Tongue (tissue), 1 donor: ENCODE measurements at regions not wholly inside any gene's neighbourhood (a gene's known extent, or its start where the extent isn't known, plus 50 kb on each side); places are given as distances from the start of the nearest gene placed in this dataset.
A peak's percentile ranks its signal among the peaks of the same experiment; 100 is the strongest.

Experiments used
- DNase-seq: peaks from one replicate; pipeline ENCODE4 v3.0.0-alpha.2; 2015

DNA sequence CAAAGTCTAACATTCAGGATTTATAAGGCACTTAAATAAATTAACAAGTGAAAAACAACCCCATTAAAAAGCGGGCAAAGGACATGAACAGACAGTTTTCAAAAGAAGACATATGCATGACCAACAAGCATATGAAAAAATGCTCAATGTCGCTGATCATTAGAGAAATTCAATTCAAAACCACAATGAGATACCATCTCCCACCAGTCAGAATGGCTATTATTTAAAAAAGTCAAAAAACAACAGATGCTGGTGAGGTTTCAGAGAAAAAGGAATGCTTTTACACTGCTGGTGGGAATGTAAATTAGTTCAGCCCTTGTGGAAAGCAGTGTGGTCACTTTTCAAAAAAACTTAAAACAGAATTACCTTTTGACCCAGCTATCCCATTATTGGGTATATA lies 60.7 kb upstream of the BDKRB2 start:
- DNase-seq = no peak

DNA sequence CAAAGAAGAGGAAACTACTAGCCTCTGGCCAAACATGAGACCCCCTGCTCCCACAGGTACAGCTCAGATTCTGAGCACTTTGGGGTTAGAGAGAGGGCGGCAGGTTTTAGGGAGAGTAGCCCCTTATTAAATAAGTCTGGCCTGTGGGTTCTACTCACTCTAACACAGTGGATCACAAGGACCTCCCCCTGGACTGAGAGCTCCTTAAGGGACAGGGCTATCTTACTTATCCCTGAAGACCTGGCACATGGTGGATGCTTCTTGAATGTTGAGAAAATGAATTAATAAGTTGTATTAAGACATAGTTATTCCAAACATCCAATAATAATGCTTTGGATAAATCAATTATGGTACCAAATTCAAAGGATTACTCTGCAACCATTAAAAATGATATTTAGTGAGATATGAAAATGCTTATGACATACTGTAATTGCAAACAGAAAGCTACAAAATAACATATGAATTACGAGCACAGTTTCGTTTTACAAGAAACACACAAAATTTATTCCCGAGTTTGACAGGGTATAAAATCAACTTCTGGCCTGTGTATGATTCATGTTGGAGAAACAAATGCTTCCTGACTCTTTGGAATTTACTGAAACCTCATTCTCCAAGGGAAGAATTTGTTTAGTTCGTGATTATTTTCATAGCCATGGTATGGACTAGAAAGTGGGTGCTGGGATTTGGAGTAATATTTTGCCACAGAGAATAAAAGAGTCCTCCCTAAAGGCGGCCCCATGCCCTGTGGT lies 59.3 kb upstream of the BDKRB2 start:
- DNase-seq = no peak

DNA sequence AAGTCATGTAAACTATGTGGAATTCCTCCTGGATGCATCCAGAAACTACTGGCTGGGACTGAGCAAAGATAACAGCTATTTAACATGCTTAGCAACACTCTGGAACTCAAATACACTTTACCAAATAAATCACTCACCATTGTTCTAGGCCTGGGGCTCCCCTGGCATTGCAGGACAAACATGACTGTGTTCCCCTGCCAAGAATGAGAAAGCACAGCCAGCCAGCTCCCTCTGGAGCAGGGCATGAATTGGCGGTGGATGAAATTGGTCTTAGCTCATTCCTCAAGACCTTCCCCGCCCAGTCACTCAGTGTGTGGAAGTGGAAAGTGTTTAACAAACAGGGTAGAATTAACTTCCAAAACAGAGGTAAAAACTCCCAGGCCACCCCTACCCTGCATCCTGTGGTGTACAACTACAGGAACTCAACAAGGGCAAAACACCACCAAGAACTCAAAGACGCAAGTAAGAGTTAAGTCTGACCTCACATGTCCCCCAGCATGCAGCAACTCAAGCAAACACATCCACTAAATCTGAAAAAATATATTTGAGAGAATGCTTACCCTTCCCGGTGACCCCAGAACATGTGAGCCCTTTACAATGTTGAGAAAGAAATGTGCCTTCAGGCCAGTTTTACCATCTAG lies 58.4 kb upstream of the BDKRB2 start:
- peak; percentile 66 for DNase-seq

DNA sequence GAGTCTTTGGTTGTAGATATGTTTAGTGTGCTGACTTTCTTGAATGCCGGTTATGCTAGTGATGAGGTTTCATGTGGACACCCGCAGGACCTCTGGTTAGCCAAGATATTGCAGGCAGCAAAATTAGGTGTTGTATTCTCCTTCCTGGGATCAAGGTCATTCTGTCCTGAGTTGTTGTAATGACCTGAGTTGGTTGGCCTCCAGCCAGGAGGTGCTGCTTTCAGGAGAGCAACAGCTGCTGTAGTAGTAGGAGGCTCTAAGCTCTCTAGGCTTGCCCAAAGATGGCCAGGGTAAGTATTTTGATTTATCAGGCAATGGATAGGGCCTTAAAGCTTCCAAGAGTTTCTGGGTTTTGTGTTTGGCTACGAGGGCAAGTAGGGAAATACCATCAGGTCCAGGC lies 56.0 kb upstream of the BDKRB2 start:
- DNase-seq = no peak

DNA sequence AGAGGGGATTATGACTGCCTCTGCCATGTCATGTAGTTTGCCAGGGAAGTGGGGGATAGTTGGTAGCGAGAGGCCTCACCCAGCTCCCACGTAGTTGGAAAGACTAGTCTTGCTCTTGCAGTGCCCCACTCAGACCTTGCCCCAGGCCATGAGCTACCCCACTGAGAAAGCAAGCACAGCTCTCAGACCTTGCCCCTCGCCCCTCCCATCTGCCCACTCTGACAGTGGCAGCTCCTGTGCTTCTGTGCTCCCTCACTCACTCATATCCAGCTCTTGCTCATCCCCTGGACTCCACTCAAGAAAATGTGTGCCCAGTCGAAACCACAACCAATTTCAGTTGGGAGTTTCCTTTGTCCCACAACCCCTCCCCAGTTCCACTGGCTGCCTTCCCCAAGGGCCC lies 55.5 kb upstream of the BDKRB2 start:
- no peak for DNase-seq

DNA sequence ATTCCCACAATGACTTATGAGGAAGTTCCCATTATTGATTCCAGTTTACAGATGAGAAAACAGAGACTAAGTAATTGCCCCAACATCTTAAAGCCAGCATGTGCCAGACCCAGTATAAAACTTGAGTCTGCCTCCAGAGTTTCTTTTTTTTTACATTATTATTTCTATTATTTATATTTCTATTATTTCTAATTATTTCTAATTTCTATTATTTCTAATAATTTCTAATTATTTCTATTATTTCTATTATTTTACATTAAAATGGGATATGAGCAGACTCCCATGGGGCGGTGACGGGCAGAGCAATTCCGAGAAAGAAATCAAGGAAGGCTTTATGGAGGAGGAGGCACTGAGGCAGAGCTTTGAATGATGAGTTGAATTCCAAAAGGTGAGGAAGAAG lies 54.4 kb upstream of the BDKRB2 start:
- DNase-seq = no peak

DNA sequence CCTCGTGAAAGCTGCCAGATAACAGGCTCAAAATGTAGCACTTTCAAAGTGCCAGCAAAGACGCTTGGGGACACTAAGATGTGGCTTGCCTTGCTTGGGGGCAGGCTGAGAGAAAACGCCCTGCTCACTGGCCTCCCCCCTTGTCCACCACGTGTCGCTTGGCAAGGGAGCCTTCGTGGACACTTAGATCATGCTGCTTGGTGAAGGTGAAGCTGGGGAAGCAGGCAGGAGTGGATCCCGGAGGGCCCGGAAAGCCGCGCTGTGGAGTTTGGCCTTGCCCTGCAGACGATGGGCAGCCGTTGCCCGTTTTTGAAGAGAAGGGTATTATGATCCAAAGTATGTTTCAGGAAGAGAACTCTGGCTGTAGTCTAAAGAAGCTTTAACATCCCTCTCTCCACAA lies 53.4 kb upstream of the BDKRB2 start:
- DNase-seq = no peak

DNA sequence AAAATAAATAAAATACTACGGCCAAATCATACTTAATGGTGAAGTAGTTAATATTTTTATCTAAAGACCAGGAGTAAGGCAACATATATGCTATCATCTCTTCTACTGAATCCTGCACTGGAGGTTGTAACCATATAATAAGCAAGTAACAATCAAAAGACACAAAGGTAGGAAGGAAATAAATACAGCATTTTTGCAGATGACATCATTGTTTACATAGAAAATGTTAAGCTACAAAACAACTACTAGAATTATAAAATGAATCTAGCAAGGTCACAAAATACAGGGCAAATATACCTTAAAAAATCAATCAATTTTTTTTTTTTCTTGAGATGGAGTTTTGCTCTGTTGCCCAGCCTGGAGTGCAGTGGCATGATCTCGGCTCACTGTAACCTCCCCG lies 51.6 kb upstream of the BDKRB2 start:
- DNase-seq = no peak
